GM12878 (cell line): ENCODE measurements at regions not wholly inside any gene's neighbourhood (a gene's known extent, or its start where the extent isn't known, plus 50 kb on each side); places are given as distances from the start of the nearest gene placed in this dataset.

Source experiments
- CEBPB ChIP-seq, 2 experiments: fragments of 150-350 bp in 1 of 2; IDR thresholded peaks; 2 replicates each; pipeline ENCODE4 v1.6.1; 2012 to 2014; ENCODE audit warnings: low read depth in 2 of 2, low read length in 2 of 2, borderline replicate concordance in 1 of 2, inconsistent platforms in 1 of 2
- CTCF ChIP-seq, 3 experiments: IDR thresholded peaks in 2 of 3; conservative IDR thresholded peaks in 1 of 3; 2 replicates each; pipeline ENCODE4 v1.5.1; 2011; ENCODE audit warnings: low read depth in 3 of 3, low read length in 3 of 3, mild to moderate bottlenecking in 3 of 3, control low read depth in 2 of 3, moderate library complexity in 2 of 3, inconsistent platforms in 1 of 3, mixed read lengths in 1 of 3; ENCODE audit not compliant: control insufficient read depth in 2 of 3, insufficient read depth in 1 of 3; ENCODE audit errors: extremely low read depth in 1 of 3
- HDAC6 ChIP-seq: fragments of 200-600 bp; sonication (generic); IDR thresholded peaks from one replicate; pipeline ENCODE4 v1.8.0; 2017; ENCODE audit warnings: antibody characterized with exemption; ENCODE audit not compliant: unreplicated experiment
- NRF1 ChIP-seq: conservative IDR thresholded peaks from 2 replicates; pipeline ENCODE4 v1.6.1; 2011; ENCODE audit warnings: mild to moderate bottlenecking, low read depth, low read length, improper control_type of control experiment
- RBBP5 ChIP-seq: fragments of 200-600 bp; sonication (generic); conservative IDR thresholded peaks from 2 replicates; pipeline ENCODE4 v1.6.1; 2016
- SP1 ChIP-seq: IDR thresholded peaks from one replicate; pipeline ENCODE4 v1.6.1; 2011; ENCODE audit warnings: low read depth, low read length
- ZBED1 ChIP-seq: IDR thresholded peaks from 2 replicates; pipeline ENCODE4 v1.6.1; 2016; ENCODE audit warnings: borderline replicate concordance
- TF ChIP-seq, protein P1 (sequence below): fragments of 450-650 bp; formaldehyde crosslinking; IDR thresholded peaks from 2 replicates; pipeline ENCODE4 v1.4.0; 2022; ENCODE audit warnings: mild to moderate bottlenecking, moderate library complexity
- TF ChIP-seq, protein P2 (sequence below): IDR thresholded peaks from 2 replicates; pipeline ENCODE4 v1.6.1; 2012; ENCODE audit warnings: low read length, inconsistent platforms

DNA sequence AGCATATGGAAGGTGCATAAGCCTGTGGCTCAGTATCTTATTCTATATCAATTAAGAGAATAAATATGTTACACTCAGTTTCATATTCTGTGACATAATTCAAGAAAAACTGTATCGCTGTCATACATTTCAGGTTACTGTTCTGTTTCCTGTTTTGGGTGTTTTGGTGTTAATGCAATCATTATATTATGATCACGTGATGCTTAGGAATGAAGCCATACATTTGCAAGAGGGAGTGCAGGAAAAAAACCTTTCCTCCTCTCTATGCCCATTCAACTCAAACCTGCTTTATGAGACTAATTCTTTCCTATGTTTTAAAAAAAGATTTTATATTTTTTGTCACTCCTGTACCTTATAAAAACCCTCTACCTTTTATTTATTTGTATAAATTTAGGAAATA, 120.8 kb upstream of the DDX18 start:
- no peak for TF ChIP-seq RBBP5
- no peak for TF ChIP-seq NRF1
- TF ChIP-seq ZBED1 = no peak
- TF ChIP-seq CTCF (IDR thresholded peaks at IDR 0.05 in 2 of 3, conservative IDR thresholded peaks at IDR 0.05 in 1 of 3; ENCODE audit: control insufficient read depth in 2 of 3, extremely low read depth in 1 of 3, insufficient read depth in 1 of 3, low read depth in 3 of 3, low read length in 3 of 3) = no peak
- TF ChIP-seq, protein P1, sequence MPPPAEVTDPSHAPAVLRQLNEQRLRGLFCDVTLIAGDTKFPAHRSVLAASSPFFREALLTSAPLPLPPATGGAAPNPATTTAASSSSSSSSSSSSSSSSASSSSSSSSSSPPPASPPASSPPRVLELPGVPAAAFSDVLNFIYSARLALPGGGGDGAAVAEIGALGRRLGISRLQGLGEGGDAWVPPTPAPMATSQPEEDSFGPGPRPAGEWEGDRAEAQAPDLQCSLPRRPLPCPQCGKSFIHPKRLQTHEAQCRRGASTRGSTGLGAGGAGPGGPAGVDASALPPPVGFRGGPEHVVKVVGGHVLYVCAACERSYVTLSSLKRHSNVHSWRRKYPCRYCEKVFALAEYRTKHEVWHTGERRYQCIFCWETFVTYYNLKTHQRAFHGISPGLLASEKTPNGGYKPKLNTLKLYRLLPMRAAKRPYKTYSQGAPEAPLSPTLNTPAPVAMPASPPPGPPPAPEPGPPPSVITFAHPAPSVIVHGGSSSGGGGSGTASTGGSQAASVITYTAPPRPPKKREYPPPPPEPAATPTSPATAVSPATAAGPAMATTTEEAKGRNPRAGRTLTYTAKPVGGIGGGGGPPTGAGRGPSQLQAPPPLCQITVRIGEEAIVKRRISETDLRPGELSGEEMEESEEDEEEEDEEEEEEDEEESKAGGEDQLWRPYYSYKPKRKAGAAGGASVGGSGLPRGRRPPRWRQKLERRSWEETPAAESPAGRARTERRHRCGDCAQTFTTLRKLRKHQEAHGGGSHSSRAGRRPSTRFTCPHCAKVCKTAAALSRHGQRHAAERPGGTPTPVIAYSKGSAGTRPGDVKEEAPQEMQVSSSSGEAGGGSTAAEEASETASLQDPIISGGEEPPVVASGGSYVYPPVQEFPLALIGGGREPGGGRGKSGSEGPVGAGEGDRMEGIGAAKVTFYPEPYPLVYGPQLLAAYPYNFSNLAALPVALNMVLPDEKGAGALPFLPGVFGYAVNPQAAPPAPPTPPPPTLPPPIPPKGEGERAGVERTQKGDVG (CRISPR knock-in tag) = no peak
- no peak for TF ChIP-seq HDAC6
- no peak for TF ChIP-seq SP1
- TF ChIP-seq, protein P2, sequence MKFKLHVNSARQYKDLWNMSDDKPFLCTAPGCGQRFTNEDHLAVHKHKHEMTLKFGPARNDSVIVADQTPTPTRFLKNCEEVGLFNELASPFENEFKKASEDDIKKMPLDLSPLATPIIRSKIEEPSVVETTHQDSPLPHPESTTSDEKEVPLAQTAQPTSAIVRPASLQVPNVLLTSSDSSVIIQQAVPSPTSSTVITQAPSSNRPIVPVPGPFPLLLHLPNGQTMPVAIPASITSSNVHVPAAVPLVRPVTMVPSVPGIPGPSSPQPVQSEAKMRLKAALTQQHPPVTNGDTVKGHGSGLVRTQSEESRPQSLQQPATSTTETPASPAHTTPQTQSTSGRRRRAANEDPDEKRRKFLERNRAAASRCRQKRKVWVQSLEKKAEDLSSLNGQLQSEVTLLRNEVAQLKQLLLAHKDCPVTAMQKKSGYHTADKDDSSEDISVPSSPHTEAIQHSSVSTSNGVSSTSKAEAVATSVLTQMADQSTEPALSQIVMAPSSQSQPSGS = no peak
- no peak for TF ChIP-seq CEBPB (IDR thresholded peaks at IDR 0.05; ENCODE audit: borderline replicate concordance in 1 of 2, low read depth in 2 of 2, low read length in 2 of 2)
